HG02759 (cell line): ENCODE measurements at regions not wholly inside any gene's neighbourhood (a gene's known extent, or its start where the extent isn't known, plus 50 kb on each side); places are given as distances from the start of the nearest gene placed in this dataset.

Experiments
- ATAC-seq: cut with Tn5 transposase; IDR thresholded peaks from one replicate; pipeline ENCODE4 v1.9.1; 2021; ENCODE audit warnings: mild to moderate bottlenecking, moderate library complexity; ENCODE audit not compliant: unreplicated experiment

DNA sequence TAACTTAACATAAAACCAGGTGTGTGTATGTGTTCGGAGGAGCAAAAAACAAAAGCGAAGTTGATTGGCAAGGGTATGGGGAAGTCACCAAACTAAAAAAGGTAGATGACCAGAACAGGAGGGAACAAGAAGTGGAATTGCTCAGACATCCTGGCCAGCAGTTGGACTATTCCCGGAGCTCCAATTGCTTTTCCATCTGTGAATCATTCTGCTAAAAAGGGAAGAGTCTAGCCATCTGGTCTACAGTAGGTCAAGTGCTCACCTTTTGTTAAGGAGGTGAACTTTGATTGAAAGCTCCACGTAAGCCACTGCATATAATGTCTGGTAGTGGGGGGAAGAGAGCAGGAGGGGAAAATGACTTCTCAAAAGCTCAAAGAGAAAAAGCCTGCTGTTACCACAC, 50.0 kb upstream of the BET1 start:
- no peak for ATAC-seq

DNA sequence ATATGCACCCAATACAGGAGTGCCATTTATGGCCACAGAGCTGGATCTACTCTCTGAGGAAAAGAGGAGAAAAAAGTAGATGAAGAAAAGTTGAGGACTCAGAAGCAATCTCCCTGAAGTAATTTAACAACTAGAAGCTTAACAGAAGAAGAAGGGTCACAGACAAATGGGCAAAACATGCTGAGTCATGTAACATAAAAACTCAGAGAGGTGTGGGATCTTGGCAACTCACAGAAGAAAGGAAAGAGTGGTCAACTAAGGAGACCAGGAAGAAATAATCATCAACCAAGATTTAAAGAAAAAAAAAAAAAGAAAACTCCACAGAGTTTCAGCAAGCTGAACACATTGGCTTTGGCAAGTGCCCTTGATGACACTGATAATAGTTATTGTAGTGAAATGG, 51.8 kb upstream of the BET1 start:
- no peak for ATAC-seq

DNA sequence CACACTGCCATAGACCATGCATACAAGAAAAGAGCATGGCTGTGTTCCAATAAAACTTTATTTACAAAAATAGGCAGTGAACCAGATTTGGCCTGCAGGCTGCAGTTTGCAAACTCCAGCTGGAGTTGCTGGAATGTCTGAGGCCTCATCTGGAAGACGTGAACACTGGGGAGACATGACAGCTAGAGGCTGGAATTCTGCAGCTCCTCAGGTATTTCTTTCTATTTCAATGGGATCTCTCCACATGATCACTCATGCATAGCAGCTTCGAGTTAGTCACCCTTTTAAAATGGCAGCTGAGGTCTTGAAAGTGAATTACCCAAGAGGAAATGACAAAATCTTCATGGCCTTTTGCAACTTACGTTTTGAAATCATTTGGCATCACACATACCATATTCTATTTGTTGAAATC, 52.6 kb upstream of the BET1 start:
- no peak for ATAC-seq

DNA sequence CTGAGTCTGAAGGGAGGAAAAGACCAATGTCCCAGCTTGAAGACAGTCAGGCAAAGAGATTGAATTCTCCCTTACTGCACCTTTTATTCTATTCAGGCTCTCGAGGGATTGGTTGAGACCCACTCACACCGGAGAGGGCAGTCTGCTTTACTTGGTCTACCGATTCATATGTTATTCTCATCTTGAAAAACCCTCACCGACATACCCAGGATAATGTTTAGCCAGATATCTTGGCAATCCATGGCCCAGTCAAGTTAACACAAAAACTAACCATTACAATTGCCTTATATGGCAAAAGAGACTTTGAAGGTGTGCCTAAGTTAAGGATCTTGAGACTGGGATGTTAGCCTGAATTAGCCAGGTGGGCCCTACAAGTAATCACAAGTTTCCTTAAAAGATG, 53.8 kb upstream of the BET1 start:
- no peak for ATAC-seq

DNA sequence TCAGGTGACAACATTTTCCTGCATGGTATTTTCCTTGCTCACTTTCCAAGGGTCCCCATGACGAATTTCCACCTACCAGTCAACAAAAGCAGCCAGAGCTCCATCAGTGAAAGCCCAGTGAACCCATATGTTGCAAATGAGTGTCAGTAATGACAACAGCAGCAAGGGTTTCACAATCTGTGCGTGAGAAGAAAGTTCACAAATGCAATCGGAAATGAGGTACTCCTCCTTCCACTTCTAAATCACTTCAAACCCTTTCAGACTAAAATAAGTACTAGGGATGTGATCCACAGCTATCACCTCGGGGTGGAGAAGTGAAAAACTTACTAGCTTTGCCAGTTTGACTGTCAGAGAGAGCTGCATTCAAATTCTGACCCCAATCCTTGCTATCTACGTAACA, 55.6 kb upstream of the BET1 start:
- peak; percentile 52 for ATAC-seq

DNA sequence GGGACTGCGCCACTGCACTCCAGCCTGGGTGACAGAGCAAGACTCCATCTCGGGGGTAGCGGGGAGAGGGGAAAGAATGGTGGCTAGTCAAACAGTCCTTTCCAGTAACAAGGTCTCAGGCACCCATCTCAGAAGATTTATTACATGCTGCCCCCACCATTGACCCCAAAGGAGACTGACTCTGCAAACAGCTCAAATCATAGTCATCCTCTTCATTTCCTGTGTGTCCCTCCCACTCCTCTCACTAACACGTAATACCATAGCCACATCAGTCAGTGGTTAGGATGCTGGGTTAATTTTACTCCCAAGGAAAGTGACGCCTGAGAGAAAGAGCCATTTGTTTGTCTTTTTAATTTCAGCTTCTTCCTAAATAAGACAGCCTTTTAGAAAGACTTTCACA, 56.6 kb upstream of the BET1 start:
- ATAC-seq, result peak; percentile 56

DNA sequence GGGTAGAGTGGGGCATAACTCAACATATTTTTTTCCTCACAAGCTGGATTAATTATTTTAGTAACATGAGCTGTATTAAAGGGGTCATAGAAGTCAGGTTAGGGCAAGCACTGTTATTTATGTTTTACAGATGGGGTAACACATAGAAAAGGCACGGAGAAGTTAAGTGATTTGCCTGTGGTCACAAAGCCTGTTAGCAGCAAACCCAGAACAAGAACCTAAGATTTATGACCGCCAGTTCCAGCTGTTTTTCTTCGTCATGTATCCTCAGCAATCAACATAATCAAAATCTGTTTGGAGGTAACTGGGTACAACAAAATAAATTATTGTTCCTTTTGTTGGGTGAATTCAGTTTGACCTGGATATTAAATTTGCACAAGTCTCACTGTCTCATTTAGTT, 57.2 kb upstream of the BET1 start:
- ATAC-seq, result no peak

DNA sequence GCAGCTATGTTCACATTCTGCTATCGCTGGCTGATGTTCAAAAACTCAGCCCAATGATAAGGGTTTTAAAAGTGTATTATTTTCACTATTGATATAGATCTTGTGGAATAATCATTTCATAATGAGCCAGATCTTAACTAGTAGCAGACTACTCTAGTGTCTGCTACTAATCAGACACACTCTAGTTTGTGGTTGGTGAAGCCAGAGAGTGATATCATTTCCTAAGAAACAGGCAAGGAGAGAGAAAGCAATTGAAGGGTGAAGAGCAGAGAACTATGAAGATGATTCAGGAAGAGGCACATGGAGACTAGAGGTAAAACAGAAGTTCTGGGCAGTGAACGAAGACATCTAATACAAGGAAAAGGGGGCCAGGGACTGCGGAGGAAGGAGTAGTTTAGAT, 58.2 kb upstream of the BET1 start:
- no peak for ATAC-seq

DNA sequence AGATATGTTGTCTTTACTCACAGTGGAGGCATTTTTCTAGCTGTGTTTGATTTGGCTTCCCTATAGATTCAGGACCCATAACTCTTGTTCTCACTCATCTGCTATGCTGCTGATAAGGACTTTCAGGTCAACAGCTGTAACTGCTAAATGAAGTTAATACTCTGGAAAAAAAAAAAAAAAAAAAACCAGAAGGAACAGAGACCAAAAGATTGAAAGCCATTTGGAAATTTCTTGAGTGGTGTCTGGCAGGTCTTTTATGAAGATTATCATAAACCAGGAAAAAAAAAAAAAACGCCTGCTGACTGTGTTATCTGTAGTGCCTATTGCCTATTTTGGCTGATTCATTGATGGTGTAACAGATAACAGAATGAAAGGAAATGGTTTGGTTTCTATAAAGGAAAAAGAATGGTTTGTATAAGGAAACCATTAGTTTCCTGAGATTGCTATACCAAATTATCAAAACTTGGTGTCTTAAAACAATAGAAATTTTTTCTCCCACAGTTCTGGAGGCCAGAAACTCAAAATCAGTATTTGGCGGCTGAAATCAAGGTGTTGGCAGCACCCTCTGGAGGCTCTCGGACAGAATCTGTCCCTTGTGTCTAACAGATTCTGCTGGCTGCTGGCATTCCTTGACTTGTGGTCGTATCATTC, 60.5 kb upstream of the BET1 start:
- ATAC-seq, result no peak

DNA sequence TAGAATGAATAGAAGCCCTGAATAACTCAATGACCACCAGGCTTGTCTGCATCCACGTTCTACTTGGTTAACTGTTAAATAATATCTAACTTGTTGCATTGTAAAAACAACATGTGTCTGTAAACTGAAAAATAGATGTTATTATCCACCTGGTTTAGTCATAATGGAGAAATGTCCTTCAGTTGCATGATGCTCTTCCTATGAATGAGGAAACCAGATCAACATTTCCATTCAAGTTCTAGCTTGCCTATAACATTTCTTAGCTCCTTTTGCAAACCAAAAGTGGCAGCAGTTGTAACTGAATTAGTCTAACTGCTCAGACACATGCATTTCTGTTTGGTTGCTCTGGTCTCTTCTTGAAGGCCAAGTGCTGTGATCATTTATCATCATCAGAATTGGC, 62.9 kb upstream of the BET1 start:
- ATAC-seq, result no peak

DNA sequence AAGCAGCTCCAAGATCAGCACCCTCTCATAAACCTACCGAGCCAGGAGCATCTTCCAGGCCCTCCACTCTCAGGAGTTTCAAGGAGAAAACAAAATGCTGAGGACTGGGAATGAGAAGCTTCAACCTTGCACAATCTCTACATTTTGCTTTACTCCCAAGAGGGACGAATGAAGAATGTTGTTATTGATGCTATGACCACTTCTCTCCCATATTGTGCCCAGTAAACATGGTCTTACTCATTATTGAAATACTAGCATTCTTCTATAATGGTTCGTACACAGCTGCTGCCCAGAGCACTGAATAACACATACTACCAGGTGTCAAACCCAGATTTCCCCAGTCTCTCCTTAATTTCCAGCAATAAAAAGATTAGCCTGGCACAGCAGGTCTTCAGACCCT, 63.4 kb upstream of the BET1 start:
- ATAC-seq, result no peak

DNA sequence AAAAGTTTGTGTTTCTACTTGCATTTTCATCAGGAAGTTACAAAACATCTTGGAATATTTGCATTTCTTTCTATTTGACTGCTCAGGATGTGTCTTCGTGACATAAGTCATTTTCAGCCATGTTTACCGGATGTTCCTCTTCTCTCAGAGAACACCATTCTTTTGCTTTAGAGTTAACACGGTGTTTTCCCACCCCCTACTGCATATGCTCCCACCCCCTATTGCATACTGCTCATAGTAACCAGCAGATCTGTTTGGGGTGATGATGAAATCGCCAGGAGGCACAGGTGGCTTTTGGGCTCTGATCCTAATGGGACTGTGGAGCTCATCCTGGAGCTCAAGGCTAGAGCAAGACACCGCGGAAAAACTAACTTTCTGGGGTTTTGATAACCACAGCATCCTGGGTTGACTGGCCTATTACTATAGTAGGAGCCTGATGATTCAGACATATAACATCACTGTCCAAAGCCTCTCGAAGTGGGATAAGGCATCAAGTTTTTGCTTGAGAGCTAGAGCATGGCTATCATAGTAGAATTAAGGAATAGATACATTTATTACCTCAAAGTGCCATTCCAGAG, 65.1 kb upstream of the BET1 start:
- peak; percentile 72 for ATAC-seq

DNA sequence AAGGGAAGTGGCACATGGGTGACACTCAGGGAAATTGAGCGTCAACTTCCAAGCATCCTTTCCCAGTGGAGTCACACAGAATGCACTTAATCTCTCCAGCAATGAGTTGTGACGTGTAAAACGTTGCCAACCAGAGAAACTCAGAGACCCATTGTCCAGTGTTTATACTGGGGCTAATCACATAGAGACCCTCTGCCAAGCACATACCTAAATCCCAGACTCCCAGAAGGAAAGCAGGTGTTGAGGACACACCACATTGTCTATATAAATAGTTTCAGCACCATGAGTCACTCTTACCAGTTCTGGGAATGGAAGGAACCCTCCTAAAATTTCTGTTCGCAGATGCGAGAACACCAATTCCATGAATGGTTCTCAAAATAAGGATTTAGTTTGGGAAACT, 76.4 kb upstream of the BET1 start:
- no peak for ATAC-seq

DNA sequence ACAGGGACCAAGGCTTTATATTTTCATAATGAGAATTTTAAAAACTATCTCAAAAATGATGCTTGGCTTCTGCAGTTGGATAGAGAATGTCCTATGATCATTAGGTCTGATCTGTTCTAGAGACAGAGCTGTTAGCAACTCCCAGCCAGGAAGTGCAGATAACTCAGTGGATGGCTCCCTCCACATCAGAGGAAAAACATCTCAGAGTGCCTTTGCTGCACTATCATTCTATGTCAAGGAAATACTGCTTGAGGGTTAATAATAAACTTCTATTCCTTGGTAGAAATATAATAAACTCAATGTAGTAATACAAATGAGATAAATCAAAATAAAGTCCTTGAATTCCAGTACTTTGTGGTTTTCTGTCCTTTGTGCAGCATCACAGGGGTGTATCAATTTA, 78.0 kb upstream of the BET1 start:
- no peak for ATAC-seq

DNA sequence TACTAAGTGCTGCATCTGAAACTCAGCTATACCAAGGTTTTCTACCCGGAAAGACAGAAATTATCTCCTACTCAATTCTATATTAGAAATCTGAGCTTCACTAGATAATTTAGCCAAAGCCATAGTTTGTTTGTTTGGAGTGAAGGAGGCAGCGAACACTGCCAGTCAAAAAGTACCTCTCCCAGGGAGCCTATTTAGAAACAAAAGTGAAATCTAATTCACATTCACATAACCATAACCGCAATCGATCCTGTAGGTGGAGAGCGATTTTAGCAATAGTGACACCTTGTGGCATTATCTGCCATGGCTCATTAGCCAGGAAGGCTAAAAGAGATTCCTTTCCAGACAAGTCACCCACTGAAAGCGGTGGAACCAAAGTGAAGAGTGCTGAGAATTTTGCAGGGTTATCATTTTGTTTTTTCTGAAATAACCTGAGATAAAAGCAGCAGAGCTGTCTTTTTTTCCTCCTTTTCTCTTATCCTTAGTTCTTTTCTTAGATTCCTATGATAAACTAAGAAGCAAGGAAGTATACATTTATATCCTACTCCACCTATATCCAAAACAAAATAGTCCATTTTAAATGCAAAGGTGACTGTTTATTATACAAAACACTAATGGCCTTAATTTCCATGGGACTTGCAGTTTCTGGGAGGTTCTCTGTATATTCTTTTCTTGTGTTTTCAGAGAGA, 83.7 kb upstream of the BET1 start:
- ATAC-seq, result peak; percentile 96

DNA sequence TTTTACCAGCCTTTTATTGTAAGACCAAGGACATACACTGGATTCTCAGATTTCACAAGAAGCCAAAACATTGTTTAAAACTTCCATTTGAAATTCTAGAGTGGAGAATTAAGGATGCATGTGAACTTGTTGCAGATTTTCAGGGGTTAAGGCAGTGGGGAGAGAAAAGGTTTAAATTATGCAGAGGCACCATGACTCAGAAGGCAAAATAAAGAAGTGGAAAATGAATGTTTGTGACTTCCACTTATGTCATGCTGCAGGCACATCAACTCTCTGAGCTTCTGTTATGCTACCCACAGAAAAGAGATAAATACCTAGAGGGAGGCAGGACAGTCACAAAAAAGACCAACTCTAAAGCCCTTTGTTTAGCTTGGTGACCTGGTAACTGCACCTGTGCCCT, 84.4 kb upstream of the BET1 start:
- ATAC-seq, result no peak

DNA sequence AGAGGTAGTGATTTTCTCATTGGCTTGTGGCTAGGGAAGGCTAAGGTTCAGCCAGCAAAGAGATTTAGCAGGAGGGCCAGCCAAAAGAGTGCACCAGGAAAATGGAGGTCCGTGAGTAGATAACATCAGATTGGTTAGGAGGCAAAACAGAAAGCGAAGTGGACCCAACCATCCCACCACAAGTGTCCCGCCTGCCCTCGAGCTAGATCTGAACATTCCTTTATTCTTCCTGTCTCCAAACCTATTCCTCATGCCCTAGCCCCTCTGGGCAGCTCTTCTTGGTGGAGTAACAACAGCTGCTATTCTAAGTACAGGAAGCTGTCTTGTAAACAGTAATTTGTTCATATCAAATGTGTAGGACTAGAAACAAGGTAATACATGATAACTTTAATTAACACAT, 85.7 kb upstream of the BET1 start:
- ATAC-seq, result no peak

DNA sequence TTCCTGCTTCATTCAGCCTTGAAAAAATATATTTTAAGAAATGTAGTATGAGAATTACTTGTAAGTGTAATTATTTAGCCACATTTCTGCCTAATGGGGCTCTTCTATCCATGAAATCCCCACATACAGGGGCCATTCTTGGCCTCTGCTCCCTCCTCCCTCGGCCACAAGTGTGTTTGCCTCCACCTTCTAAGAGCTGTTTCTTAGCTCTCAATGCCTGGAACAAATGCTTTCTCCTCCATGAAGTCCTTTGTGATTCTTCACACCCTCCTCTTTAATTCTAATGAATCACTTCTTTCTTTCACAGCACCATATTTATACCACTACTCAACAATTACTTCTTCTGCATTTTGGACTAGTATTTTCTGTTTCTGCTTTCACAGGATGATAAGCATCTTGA, 88.8 kb upstream of the BET1 start:
- no peak for ATAC-seq

DNA sequence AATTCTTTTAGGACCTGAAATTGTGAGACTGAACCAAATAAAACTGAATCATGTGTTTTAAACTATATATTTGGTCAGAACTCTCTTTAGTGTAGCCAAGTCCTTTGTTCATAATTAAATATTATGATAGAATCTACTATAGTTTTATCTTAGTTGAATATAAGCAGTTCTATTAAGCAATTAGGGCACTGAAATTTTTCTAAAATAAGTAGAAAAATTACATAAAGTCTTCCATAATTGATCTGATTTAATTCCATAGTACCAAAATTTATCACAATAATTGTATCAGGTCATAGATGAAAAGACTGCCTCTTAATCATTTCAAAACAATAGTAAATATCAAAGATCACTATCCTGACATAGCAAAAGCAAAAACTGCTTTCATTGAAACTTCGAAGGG, 90.1 kb upstream of the BET1 start:
- no peak for ATAC-seq

DNA sequence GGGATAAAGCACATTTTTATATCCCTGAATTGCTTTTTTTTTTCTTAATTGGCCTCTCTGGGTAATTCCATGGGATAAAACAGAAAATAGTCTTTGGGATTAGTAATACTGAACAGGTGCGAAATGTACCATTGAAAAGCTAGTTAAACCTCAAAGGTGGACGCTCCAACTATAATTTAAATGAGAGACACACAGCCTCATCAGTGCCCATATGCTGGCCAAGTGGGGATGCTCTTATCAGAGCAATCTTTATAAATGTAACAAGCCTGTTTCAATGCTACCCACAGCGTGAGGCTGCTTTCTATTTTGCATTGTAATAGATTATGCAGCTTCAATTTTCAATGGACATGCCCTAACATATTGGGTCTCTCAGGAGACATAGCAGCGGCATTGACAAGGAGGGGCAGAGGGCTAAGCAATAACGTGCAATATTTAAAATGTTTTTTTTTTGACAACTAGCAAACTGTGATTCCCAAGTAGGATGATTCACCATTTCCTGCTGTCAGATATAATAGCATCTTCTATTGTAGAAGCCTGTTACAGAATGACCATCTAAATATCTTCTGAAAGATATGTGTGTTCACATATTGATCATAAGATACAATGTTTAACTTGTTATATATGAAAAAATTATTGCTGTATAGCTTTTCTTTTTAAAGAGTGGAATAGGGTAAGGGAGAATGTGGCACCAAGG, 91.3 kb upstream of the BET1 start:
- ATAC-seq, result no peak

DNA sequence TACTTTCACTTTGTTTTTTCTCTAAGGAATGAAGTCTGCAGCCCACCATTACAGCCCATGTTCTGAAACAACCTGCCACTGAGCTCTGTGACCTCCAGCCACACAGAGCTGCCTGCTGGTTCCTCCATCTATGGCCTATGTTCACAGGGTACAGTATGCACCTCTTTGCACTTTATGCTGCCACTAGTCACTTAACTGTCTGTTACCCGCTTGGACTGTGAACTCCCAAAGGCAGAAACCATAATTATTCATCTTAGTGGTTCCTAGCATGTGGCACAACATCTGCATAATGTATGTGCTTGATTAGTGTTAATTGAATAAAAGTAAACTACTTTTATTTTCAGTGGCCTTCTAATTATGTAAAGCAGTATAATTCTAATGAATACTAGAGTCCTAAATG, 95.5 kb upstream of the BET1 start:
- ATAC-seq, result no peak

DNA sequence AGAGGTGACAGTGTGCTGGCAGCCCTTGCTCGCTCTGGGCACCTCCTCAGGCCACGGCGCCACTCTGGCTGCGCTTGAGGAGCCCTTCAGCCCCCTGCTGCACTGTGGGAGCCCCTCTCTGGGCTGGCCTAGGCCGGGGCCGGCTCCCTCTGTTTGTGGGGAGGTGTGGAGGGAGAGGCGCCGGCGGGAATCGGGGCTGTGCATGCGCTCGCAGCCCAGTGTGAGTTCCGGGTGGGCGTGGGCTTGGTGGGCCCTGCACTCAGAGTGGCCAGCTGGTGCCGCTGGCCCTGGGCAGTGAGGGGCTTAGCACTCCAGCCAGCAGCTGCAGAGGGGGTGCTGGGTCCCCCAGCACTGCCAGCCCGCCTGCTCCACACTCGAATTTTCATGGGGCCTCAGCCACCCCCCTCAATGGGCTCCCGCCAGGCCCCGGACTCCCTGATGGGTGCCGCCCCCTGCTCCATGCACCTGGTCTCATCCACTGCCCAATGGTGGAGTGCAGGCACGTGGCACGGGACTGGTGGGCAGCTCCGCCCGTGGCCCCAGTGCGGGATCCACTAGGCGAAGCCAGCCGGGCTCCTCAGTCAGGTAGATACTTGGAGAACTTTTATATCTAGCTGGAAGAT, 96.7 kb upstream of the BET1 start:
- no peak for ATAC-seq
